A673 (cell line): ENCODE measurements at regions not wholly inside any gene's neighbourhood (a gene's known extent, or its start where the extent isn't known, plus 50 kb on each side); places are given as distances from the start of the nearest gene placed in this dataset.
"Not testable (repeated sequence)": the region's sequence is repeated elsewhere in the genome, so short reads cannot be mapped to it uniquely, and the experiment has no call there.

Experiments used
- BruUV-seq: library from RNA; stranded (reverse); fragments of 400-500 nt; replicated peaks from 2 replicates; lab custom pipeline; 2021; lab: Mats Ljungman, UMichigan
- CTCF ChIA-PET: fragments of 300-600 bp; sonication (Branson Sonifier 250); formaldehyde crosslinking; loops from one replicate; lab custom pipeline; 2022; ENCODE audit warnings: antibody characterized with exemption; lab: Charles Lee
- POLR2A ChIA-PET: fragments of 300-600 bp; sonication (Branson Sonifier 250); formaldehyde crosslinking; loops from one replicate; lab custom pipeline; 2022; ENCODE audit warnings: antibody characterized with exemption; ENCODE audit not compliant: low non-redundant PET; lab: Charles Lee
- DNase-seq: peaks from one replicate; pipeline ENCODE4 v3.0.0-alpha.2; 2015; ENCODE audit warnings: low spot score
- H3K27ac ChIP-seq: fragments of 200-600 bp; sonication (generic); 2 replicates; pipeline ENCODE4 v1.5.1; 2016; ENCODE audit warnings: mixed run types, low read depth, mild to moderate bottlenecking, mixed read lengths, antibody characterized with exemption, low read length; ENCODE audit not compliant: poor library complexity, severe bottlenecking
- H3K27me3 ChIP-seq: fragments of 200-600 bp; sonication (generic); replicated peaks from 2 replicates; pipeline ENCODE4 v1.6.1; 2017; ENCODE audit warnings: mixed run types, low read depth, mild to moderate bottlenecking, mixed read lengths, antibody characterized with exemption, low read length; ENCODE audit not compliant: insufficient read depth, poor library complexity
- H3K36me3 ChIP-seq: fragments of 200-600 bp; sonication (generic); 2 replicates; pipeline ENCODE4 v1.6.1; 2016; ENCODE audit warnings: mixed run types, mild to moderate bottlenecking, mixed read lengths, antibody characterized with exemption, low read length; ENCODE audit not compliant: insufficient read depth, poor library complexity, severe bottlenecking
- H3K4me1 ChIP-seq: fragments of 200-600 bp; sonication (generic); 2 replicates; pipeline ENCODE4 v1.6.1; 2017; ENCODE audit warnings: mixed run types, mild to moderate bottlenecking, mixed read lengths, antibody characterized with exemption, low read length; ENCODE audit not compliant: insufficient read depth, poor library complexity, severe bottlenecking
- H3K4me3 ChIP-seq: fragments of 200-600 bp; sonication (generic); 2 replicates; pipeline ENCODE4 v1.5.1; 2016; ENCODE audit warnings: low read depth, mixed run types, mild to moderate bottlenecking, mixed read lengths, low read length; ENCODE audit not compliant: poor library complexity, severe bottlenecking
- H3K9me3 ChIP-seq: fragments of 200-600 bp; sonication (generic); 2 replicates; pipeline ENCODE4 v1.6.1; 2016; ENCODE audit warnings: mixed run types, low read depth, mild to moderate bottlenecking, mixed read lengths, antibody characterized with exemption, low read length; ENCODE audit not compliant: poor library complexity, severe bottlenecking
- EZH2 ChIP-seq: fragments of 200-600 bp; sonication (generic); IDR thresholded peaks from 2 replicates; pipeline ENCODE4 v1.6.1; 2017; ENCODE audit warnings: borderline replicate concordance, low read depth, mild to moderate bottlenecking, mixed read lengths, antibody characterized with exemption, low read length; ENCODE audit not compliant: poor library complexity, severe bottlenecking
- intact Hi-C: fragments of 100-400 bp; cut with micrococcal nuclease; formaldehyde crosslinking; loops from one replicate; pipeline ENCODE4 v1.10.0; 2022; ENCODE audit not compliant: unreplicated experiment
- TF ChIP-seq, protein P1 (sequence below): fragments of 300-800, 200-600 bp; sonication (generic); conservative IDR thresholded peaks from 2 replicates; pipeline ENCODE4 v1.5.1; 2017; ENCODE audit warnings: low read depth, mild to moderate bottlenecking, antibody characterized with exemption, low read length, moderate library complexity, mixed read lengths

GRCh38 chrX:78822157-78822690 is 74.7 kb downstream of the LPAR4 start:
- Histone ChIP-seq H3K4me3 (no peak overlapping the region), H3K27ac (no peak overlapping the region), H3K4me1 (no peaks in the 10 kb centered on the region), H3K36me3 (no peaks in the 10 kb centered on the region), H3K9me3 (no peaks in the 10 kb centered on the region), H3K27me3 (no peaks in the 10 kb centered on the region)
- no peak for DNase-seq
- BruUV-seq = no TSS peak
- intact Hi-C loops = no loop called here
- POLR2A ChIA-PET = no interaction called here
- CTCF ChIA-PET = no interaction called here
- TF ChIP-seq EZH2 = no peak

DNA sequence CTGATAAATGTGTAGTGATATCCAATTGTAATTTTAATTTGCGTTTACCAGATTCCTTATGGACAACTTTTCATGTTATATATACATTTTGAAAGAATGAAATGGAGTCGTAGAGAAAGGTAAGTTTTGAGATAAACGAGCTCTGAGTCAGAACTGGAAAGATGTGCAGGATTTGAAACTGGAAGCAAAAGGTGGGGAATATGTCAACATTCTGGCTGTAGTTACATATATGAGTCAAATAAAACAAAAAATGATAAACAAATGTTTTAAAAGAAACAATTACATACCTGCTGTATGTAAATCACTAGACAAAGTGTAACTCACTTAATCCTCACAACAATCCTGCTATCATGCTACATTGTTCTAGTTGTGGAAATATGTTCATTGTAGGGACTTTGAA is 84.0 kb downstream of the LPAR4 start:
- no TSS peak for BruUV-seq
- CTCF ChIA-PET = no interaction called here

DNA sequence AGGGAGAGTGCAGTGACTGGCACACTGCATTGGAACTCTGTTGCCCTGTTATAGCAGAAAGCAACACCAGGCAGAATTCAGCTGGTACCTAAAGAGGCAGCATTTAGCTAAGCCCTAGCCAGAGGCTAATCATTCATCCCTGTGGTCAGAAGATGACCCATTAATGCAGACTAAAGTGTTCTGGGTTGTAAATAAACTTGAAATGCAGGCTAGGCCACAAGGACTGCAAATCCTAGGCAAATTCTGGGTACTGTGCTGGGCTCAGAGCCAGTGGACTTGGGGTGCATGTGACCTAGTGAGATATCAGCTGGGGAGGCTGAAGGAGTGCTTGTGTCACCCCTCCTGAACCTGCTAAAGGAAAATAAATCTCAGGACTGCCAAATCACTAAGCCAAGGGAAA is 91.2 kb downstream of the LPAR4 start:
- ChIA-PET CTCF (no interaction called here), POLR2A (no interaction called here)
- H3K4me1 ChIP-seq = no peaks in the 10 kb centered on the region
- DNase-seq = no peak
- no peaks in the 10 kb centered on the region for H3K9me3 ChIP-seq
- no peaks in the 10 kb centered on the region for H3K27me3 ChIP-seq
- no peak overlapping the region for H3K4me3 ChIP-seq
- no peak overlapping the region for H3K27ac ChIP-seq
- intact Hi-C loops = no loop called here
- TF ChIP-seq EZH2 = no peak
- TF ChIP-seq, protein P1, sequence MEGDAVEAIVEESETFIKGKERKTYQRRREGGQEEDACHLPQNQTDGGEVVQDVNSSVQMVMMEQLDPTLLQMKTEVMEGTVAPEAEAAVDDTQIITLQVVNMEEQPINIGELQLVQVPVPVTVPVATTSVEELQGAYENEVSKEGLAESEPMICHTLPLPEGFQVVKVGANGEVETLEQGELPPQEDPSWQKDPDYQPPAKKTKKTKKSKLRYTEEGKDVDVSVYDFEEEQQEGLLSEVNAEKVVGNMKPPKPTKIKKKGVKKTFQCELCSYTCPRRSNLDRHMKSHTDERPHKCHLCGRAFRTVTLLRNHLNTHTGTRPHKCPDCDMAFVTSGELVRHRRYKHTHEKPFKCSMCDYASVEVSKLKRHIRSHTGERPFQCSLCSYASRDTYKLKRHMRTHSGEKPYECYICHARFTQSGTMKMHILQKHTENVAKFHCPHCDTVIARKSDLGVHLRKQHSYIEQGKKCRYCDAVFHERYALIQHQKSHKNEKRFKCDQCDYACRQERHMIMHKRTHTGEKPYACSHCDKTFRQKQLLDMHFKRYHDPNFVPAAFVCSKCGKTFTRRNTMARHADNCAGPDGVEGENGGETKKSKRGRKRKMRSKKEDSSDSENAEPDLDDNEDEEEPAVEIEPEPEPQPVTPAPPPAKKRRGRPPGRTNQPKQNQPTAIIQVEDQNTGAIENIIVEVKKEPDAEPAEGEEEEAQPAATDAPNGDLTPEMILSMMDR = no peak
- H3K36me3 ChIP-seq = no peaks in the 10 kb centered on the region
- no TSS peak for BruUV-seq

More for the DNA sequence above, 84.0 kb downstream of the LPAR4 start:
- intact Hi-C loops = no loop called here
- Histone ChIP-seq H3K27ac (no peak overlapping the region), H3K36me3 (no peaks in the 10 kb centered on the region), H3K4me3 (no peak overlapping the region), H3K27me3 (no peaks in the 10 kb centered on the region), H3K9me3 (no peaks in the 10 kb centered on the region), H3K4me1 (no peaks in the 10 kb centered on the region)
- POLR2A ChIA-PET = no interaction called here
- no peak for DNase-seq
- TF ChIP-seq, protein P1 = no peak
- TF ChIP-seq EZH2 = no peak

DNA sequence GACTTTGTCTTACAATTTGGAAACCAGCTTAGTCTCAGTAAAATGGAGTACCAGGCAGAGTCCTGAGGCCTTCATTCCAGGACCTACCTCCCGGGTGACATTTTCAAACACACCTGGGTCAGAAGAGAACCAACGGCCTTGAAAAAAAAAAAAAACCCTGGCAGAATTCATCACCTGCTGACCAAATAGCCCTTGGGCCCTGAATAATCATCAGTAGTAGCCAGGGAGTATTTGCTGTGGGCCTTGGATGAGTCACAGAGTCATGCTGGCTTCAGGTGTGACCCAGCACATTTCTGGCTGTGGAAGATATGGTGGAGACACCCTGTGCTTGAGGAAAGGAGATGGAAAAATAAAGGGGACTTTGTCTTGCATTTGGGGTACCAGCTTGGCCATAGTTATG is 92.2 kb downstream of the LPAR4 start:
- no TSS peak for BruUV-seq

GRCh38 chrX:78844218-78844617 is 96.7 kb downstream of the LPAR4 start:
- H3K27me3 ChIP-seq, H3K4me1 ChIP-seq, POLR2A ChIA-PET, H3K9me3 ChIP-seq, CTCF ChIA-PET, H3K27ac ChIP-seq, intact Hi-C loops, H3K4me3 ChIP-seq, DNase-seq, H3K36me3 ChIP-seq, BruUV-seq: not testable (repeated sequence)

More for the DNA sequence above, 92.2 kb downstream of the LPAR4 start:
- no peaks in the 10 kb centered on the region for H3K9me3 ChIP-seq
- no peak for DNase-seq
- POLR2A ChIA-PET = no interaction called here
- intact Hi-C loops = no loop called here
- no peaks in the 10 kb centered on the region for H3K27me3 ChIP-seq
- H3K36me3 ChIP-seq = no peaks in the 10 kb centered on the region
- H3K4me1 ChIP-seq = no peaks in the 10 kb centered on the region
- TF ChIP-seq, protein P1 = no peak
- no peak for TF ChIP-seq EZH2
- H3K4me3 ChIP-seq = no peak overlapping the region
- no peak overlapping the region for H3K27ac ChIP-seq
- CTCF ChIA-PET = no interaction called here
